Caco-2 (cell line): ENCODE measurements at regions not wholly inside any gene's neighbourhood (a gene's known extent, or its start where the extent isn't known, plus 50 kb on each side); places are given as distances from the start of the nearest gene placed in this dataset.
A peak's percentile ranks its signal among the peaks of the same experiment; 100 is the strongest.

Experiments used
- BruUV-seq: library from RNA; stranded (reverse); fragments of 400-500 nt; replicated peaks from 2 replicates; lab custom pipeline; 2021; lab: Mats Ljungman, UMichigan
- CTCF ChIA-PET: fragments of 300-600 bp; sonication (Branson Sonifier 250); formaldehyde crosslinking; loops from one replicate; lab custom pipeline; 2022; ENCODE audit warnings: antibody characterized with exemption; lab: Charles Lee
- POLR2A ChIA-PET: fragments of 300-600 bp; sonication (Branson Sonifier 250); formaldehyde crosslinking; loops from one replicate; lab custom pipeline; 2022; ENCODE audit warnings: antibody characterized with exemption; lab: Charles Lee
- DNase-seq, 2 experiments: peaks; one replicate each; pipeline versions ENCODE4 v3.0.0 to v3.0.0-alpha.2; 2020 to 2022
- H3K27me3 ChIP-seq: replicated peaks from 2 replicates; pipeline ENCODE4 v1.6.0; 2011; ENCODE audit warnings: low read length; ENCODE audit not compliant: control insufficient read depth, insufficient read depth
- H3K36me3 ChIP-seq: 2 replicates; pipeline ENCODE4 v1.5.1; 2011; ENCODE audit warnings: low read length; ENCODE audit not compliant: control insufficient read depth, insufficient read depth
- H3K4me1 ChIP-seq: fragments of 250-450 bp; sonication (Bioruptor Pico); 2 replicates; pipeline ENCODE4 v1.5.1; 2020; ENCODE audit warnings: mild to moderate bottlenecking
- H3K4me3 ChIP-seq: 2 replicates; pipeline ENCODE4 v1.5.1; 2011; ENCODE audit warnings: low read depth, mild to moderate bottlenecking, control low read depth, low read length
- H3K9me3 ChIP-seq: fragments of 250-450 bp; sonication (Bioruptor Pico); 2 replicates; pipeline ENCODE4 v1.5.1; 2020; ENCODE audit warnings: mild to moderate bottlenecking, moderate library complexity
- H3K27ac Mint-ChIP-seq: one replicate; pipeline ENCODE4 v1.8.0; 2022; ENCODE audit warnings: mixed read lengths; ENCODE audit not compliant: unreplicated experiment
- H3K27me3 Mint-ChIP-seq: one replicate; pipeline ENCODE4 v1.8.0; 2022; ENCODE audit warnings: mixed read lengths; ENCODE audit not compliant: insufficient read depth, unreplicated experiment
- H3K36me3 Mint-ChIP-seq: one replicate; pipeline ENCODE4 v1.8.0; 2022; ENCODE audit warnings: mild to moderate bottlenecking, mixed read lengths; ENCODE audit not compliant: insufficient read depth, unreplicated experiment
- H3K4me1 Mint-ChIP-seq: one replicate; pipeline ENCODE4 v1.8.0; 2022; ENCODE audit warnings: low read depth, mixed read lengths; ENCODE audit not compliant: unreplicated experiment
- H3K4me3 Mint-ChIP-seq: one replicate; pipeline ENCODE4 v1.8.0; 2022; ENCODE audit warnings: mild to moderate bottlenecking, moderate library complexity, mixed read lengths; ENCODE audit not compliant: unreplicated experiment
- H3K9me3 Mint-ChIP-seq: one replicate; pipeline ENCODE4 v1.8.0; 2022; ENCODE audit warnings: mixed read lengths; ENCODE audit not compliant: unreplicated experiment
- intact Hi-C: fragments of 100-400 bp; cut with micrococcal nuclease; formaldehyde crosslinking; loops from one replicate; pipeline ENCODE4 v1.10.0; 2022; ENCODE audit not compliant: unreplicated experiment
- TF ChIP-seq, protein P1 (sequence below), 2 experiments: fragments of 200-600 bp in 1 of 2; IDR thresholded peaks; 1 replicate in 1 of 2; 2 replicates in 1 of 2; pipeline versions ENCODE4 v1.5.1 to v1.8.0; 2011 to 2022; ENCODE audit warnings: antibody characterized with exemption in 1 of 2, control low read depth in 1 of 2, inconsistent platforms in 1 of 2, low read depth in 1 of 2, low read length in 1 of 2, mild to moderate bottlenecking in 1 of 2, moderate library complexity in 1 of 2; ENCODE audit not compliant: insufficient read depth in 1 of 2, severe bottlenecking in 1 of 2, unreplicated experiment in 1 of 2

DNA sequence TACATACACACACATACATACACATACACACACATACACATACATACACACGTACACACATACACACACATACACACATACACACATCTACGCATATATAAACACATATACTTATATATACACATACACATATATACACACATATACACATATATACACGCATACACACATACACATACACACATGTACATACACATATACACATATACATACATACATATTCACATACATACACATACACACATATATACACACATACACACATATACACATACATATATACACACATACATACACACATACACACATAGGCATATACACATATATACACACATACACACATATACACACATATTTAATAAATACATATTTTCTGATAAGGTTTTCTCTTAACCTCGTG, 324.0 kb downstream of the RPS6KC1 start:
- Mint-ChIP-seq H3K27me3 (no peaks in the 10 kb centered on the region), H3K36me3 (peaks cover 10% of the 10 kb centered on the region), H3K4me3 (no peak overlapping the region), H3K9me3 (peaks cover 8% of the 10 kb centered on the region), H3K4me1 (peaks cover 58% of the 10 kb centered on the region), H3K27ac (peak overlapping the region; percentile 13)
- no peak overlapping the region for H3K4me3 ChIP-seq
- no peaks in the 10 kb centered on the region for H3K9me3 ChIP-seq
- POLR2A ChIA-PET = no interaction called here
- intact Hi-C loops = loop anchor here (10.0 kb wide), 3 partner anchors 300 to 810 kb away; no protein-coding TSS in a partner anchor
- CTCF ChIA-PET = interaction anchor here (0.8 kb wide), 1 partner anchor 24 kb away, joined by 3 read pairs; no protein-coding TSS in a partner anchor
- TF ChIP-seq, protein P1, sequence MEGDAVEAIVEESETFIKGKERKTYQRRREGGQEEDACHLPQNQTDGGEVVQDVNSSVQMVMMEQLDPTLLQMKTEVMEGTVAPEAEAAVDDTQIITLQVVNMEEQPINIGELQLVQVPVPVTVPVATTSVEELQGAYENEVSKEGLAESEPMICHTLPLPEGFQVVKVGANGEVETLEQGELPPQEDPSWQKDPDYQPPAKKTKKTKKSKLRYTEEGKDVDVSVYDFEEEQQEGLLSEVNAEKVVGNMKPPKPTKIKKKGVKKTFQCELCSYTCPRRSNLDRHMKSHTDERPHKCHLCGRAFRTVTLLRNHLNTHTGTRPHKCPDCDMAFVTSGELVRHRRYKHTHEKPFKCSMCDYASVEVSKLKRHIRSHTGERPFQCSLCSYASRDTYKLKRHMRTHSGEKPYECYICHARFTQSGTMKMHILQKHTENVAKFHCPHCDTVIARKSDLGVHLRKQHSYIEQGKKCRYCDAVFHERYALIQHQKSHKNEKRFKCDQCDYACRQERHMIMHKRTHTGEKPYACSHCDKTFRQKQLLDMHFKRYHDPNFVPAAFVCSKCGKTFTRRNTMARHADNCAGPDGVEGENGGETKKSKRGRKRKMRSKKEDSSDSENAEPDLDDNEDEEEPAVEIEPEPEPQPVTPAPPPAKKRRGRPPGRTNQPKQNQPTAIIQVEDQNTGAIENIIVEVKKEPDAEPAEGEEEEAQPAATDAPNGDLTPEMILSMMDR (IDR thresholded peaks at IDR 0.05; ENCODE audit: insufficient read depth in 1 of 2, low read depth in 1 of 2, low read length in 1 of 2, severe bottlenecking in 1 of 2, unreplicated experiment in 1 of 2) = no peak
- H3K27me3 ChIP-seq = no peaks in the 10 kb centered on the region
- no peak for DNase-seq
- no TSS peak for BruUV-seq
- no peaks in the 10 kb centered on the region for H3K36me3 ChIP-seq
- H3K4me1 ChIP-seq = peaks cover 75% of the 10 kb centered on the region

DNA sequence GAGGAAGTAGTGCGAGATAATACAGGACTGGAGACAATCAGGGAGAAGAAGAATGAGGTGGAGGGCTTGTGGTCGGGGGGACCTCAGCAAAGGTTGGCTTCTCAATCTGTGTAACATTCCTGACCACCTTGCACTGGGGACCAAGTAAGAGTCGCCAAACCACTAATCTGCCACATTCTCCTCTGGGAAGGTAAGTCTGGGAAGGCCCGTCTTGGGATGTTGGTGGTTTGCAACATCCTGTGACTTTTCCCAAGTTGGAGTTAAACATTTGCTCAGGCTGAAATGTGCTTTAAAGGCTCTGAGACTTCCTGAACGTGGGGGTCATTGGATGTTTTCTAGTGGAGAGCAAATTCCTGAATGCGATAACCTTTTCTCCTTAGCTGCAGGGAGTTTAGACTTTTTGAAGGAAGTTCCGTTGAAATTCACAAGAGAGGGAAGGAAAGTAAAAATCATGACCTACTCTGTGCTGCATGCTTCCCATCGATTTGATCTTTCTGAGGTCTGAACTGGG, 325.9 kb downstream of the RPS6KC1 start:
- Mint-ChIP-seq H3K9me3 (peaks cover under 1% of the 10 kb centered on the region), H3K27ac (peak overlapping the region; percentile 91), H3K27me3 (no peaks in the 10 kb centered on the region), H3K4me3 (peak overlapping the region; percentile 59), H3K36me3 (peaks cover 4% of the 10 kb centered on the region), H3K4me1 (peaks cover 40% of the 10 kb centered on the region)
- no peaks in the 10 kb centered on the region for H3K27me3 ChIP-seq
- H3K36me3 ChIP-seq = no peaks in the 10 kb centered on the region
- DNase-seq = peak; percentile 66 to 78
- TF ChIP-seq, protein P1 (IDR thresholded peaks at IDR 0.05; ENCODE audit: insufficient read depth in 1 of 2, low read depth in 1 of 2, low read length in 1 of 2, severe bottlenecking in 1 of 2, unreplicated experiment in 1 of 2) = no peak
- ChIA-PET POLR2A (interaction anchor here (0.6 kb wide), 1 partner anchor 23 kb away, joined by 3 read pairs; no protein-coding TSS in a partner anchor), CTCF (interaction anchor here (0.5 to 1.0 kb wide), 2 partner anchors 42 to 276 kb away, joined by 3 to 6 read pairs; no protein-coding TSS in a partner anchor)
- intact Hi-C loops = loop anchor here (10.0 kb wide), 3 partner anchors 298 to 808 kb away; no protein-coding TSS in a partner anchor
- TSS peak; percentile 61 for BruUV-seq
- H3K9me3 ChIP-seq = no peaks in the 10 kb centered on the region
- no peak overlapping the region for H3K4me3 ChIP-seq
- H3K4me1 ChIP-seq = peaks cover 58% of the 10 kb centered on the region

DNA sequence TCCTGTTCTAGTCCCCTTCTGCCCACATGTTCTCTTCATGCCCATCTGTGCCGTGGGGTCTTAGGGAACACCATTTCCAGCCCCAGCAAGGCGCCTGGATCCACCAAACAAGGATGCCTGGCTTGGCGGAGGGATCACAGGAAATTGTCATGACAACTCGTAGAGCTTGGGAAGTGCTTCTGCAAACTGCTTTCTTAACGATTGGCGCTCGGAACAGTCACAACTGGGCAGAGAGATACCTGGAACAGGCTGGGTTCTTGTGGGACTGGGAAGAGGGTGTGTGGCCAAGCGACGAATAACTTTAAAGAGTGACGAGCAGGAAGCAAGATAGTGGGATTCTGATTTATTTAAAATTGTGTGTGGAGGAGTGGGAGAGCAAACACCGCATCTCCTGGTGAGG, 329.8 kb downstream of the RPS6KC1 start:
- ChIA-PET POLR2A (no interaction called here), CTCF (no interaction called here)
- Mint-ChIP-seq H3K27ac (no peak overlapping the region), H3K9me3 (no peaks in the 10 kb centered on the region), H3K27me3 (no peaks in the 10 kb centered on the region), H3K36me3 (peaks cover 6% of the 10 kb centered on the region), H3K4me3 (no peak overlapping the region), H3K4me1 (peaks cover 32% of the 10 kb centered on the region)
- DNase-seq = no peak
- H3K4me1 ChIP-seq = peaks cover 30% of the 10 kb centered on the region
- BruUV-seq = no TSS peak
- H3K27me3 ChIP-seq = no peaks in the 10 kb centered on the region
- no peak overlapping the region for H3K4me3 ChIP-seq
- intact Hi-C loops = no loop called here
- H3K9me3 ChIP-seq = peaks cover 4% of the 10 kb centered on the region; the same call in 1 of the 2 replicates
- TF ChIP-seq, protein P1 (IDR thresholded peaks at IDR 0.05; ENCODE audit: insufficient read depth in 1 of 2, low read depth in 1 of 2, low read length in 1 of 2, severe bottlenecking in 1 of 2, unreplicated experiment in 1 of 2) = no peak
- H3K36me3 ChIP-seq = no peaks in the 10 kb centered on the region
